ENCODE measurements at regions not wholly inside any gene's neighbourhood (a gene's known extent, or its start where the extent isn't known, plus 50 kb on each side); places are given as distances from the start of the nearest gene placed in this dataset.

GRCh38 chr4:176507845-176508533, 188.2 kb downstream of the SPCS3 start:
- DNase-seq (ENCODE audit: low spot score), result no peak

GRCh38 chr4:176508780-176509331, 189.1 kb downstream of the SPCS3 start:
- no peak for DNase-seq (ENCODE audit: low spot score)

GRCh38 chr4:176525576-176525975, 205.8 kb downstream of the SPCS3 start:
- DNase-seq (ENCODE audit: low spot score), result no peak

GRCh38 chr4:176526704-176527103, 206.9 kb downstream of the SPCS3 start:
- no peak for DNase-seq (ENCODE audit: low spot score)

GRCh38 chr4:176529574-176529973, 209.8 kb downstream of the SPCS3 start:
- DNase-seq (ENCODE audit: low spot score), result no peak

- DNase-seq (ENCODE audit: low spot score), result no peak
Observed at GRCh38 chr4:176533159-176533558, 213.4 kb downstream of the SPCS3 start.

- DNase-seq (ENCODE audit: low spot score), result no peak
Observed at GRCh38 chr4:176534566-176534965, 214.8 kb downstream of the SPCS3 start.

- no peak for DNase-seq (ENCODE audit: low spot score)
Observed at GRCh38 chr4:176538217-176538925, 218.6 kb downstream of the SPCS3 start.

- no peak for DNase-seq (ENCODE audit: low spot score)
Observed at GRCh38 chr4:176539091-176539784, 219.5 kb downstream of the SPCS3 start.

GRCh38 chr4:176539785-176540175, 220.0 kb downstream of the SPCS3 start:
- DNase-seq (ENCODE audit: low spot score), result no peak

GRCh38 chr4:176540814-176541213, 221.0 kb downstream of the SPCS3 start:
- no peak for DNase-seq (ENCODE audit: low spot score)

- no peak for DNase-seq (ENCODE audit: low spot score)
Observed at GRCh38 chr4:176545872-176546271, 226.1 kb downstream of the SPCS3 start.

GRCh38 chr4:176546975-176547374, 227.2 kb downstream of the SPCS3 start:
- DNase-seq (ENCODE audit: low spot score), result no peak

- no peak for DNase-seq (ENCODE audit: low spot score)
Observed at GRCh38 chr4:176548571-176548970, 228.8 kb downstream of the SPCS3 start.

- no peak for DNase-seq (ENCODE audit: low spot score)
Observed at GRCh38 chr4:176549161-176549865, 229.5 kb downstream of the SPCS3 start.

GRCh38 chr4:176558661-176559060, 234.1 kb downstream of the VEGFC start:
- no peak for DNase-seq (ENCODE audit: low spot score)

- no peak for DNase-seq (ENCODE audit: low spot score)
Observed at GRCh38 chr4:176561368-176561767, 231.4 kb downstream of the VEGFC start.

GRCh38 chr4:176563591-176563990, 229.1 kb downstream of the VEGFC start:
- DNase-seq (ENCODE audit: low spot score), result no peak

- DNase-seq (ENCODE audit: low spot score), result no peak
Observed at GRCh38 chr4:176565049-176565448, 227.7 kb downstream of the VEGFC start.

GRCh38 chr4:176566769-176567168, 226.0 kb downstream of the VEGFC start:
- no peak for DNase-seq (ENCODE audit: low spot score)

- DNase-seq (ENCODE audit: low spot score), result no peak
Observed at GRCh38 chr4:176568238-176568637, 224.5 kb downstream of the VEGFC start.

- no peak for DNase-seq (ENCODE audit: low spot score)
Observed at GRCh38 chr4:176569301-176569700, 223.4 kb downstream of the VEGFC start.

Data from NAMALWA (cell line).